Brain microvascular endothelial cell (primary cell): ENCODE measurements at regions not wholly inside any gene's neighbourhood (a gene's known extent, or its start where the extent isn't known, plus 50 kb on each side); places are given as distances from the start of the nearest gene placed in this dataset.

Experiments
- DNase-seq: peaks from one replicate; pipeline ENCODE4 v3.0.0-alpha.2; 2020
- H3K27ac ChIP-seq: fragments of 250-450 bp; sonication (Bioruptor Pico); 2 replicates; pipeline ENCODE4 v1.5.1; 2020; ENCODE audit warnings: mild to moderate bottlenecking, moderate library complexity
- H3K27me3 ChIP-seq: fragments of 250-450 bp; sonication (Bioruptor Pico); replicated peaks from 2 replicates; pipeline ENCODE4 v1.5.1; 2020; ENCODE audit warnings: mild to moderate bottlenecking
- H3K36me3 ChIP-seq: fragments of 250-450 bp; sonication (Bioruptor Pico); replicated peaks from 2 replicates; pipeline ENCODE4 v1.5.1; 2020; ENCODE audit warnings: mild to moderate bottlenecking
- H3K4me3 ChIP-seq: 2 replicates; pipeline ENCODE4 v1.5.1; 2011; ENCODE audit warnings: low read depth, mild to moderate bottlenecking, control low read depth, low read length, moderate library complexity
- in situ Hi-C: cut with HindIII; loops from 2 replicates; pipeline ENCODE4 v1.10.0; 2017; ENCODE audit warnings: low sequenced_read_pairs, low pct_ligation_motif_present
- TF ChIP-seq, protein P1 (sequence below): IDR thresholded peaks from 2 replicates; pipeline ENCODE4 v1.5.1; 2011; ENCODE audit warnings: low read depth, mild to moderate bottlenecking, moderate library complexity, low read length, control low read depth, inconsistent platforms; ENCODE audit errors: missing control alignments

DNA sequence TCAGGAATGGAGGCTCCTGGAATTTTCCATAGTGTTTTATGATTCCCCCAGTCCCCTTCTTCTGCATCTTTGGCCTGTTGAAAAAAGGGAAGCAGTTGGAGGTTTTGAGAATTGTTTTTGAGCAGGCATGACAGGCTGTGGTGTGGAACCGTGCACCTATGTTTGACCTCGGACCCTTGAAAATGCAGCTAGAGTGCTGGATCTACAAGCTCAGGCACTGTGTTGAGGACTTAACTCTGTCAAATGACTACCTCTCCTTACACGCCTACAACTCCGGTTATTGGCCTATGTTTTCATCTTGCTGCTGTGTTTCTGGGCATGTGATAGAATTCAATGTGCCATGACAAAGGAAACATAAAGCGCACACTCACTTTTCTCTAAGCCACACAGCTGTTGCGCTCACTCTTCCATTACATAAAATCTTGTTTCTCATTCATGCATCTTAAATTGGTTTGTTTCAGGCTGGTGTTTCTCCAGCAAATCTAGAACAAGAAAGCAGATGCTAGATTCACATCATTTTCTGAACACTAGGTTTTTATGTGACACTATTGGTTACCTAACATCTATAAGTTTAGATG is 616.6 kb downstream of the FGF9 start:
- H3K27ac ChIP-seq = no peak overlapping the region
- no peak overlapping the region for H3K4me3 ChIP-seq
- H3K36me3 ChIP-seq = no peaks in the 10 kb centered on the region
- DNase-seq = no peak
- no peaks in the 10 kb centered on the region for H3K27me3 ChIP-seq
- in situ Hi-C loops = no loop called here
- TF ChIP-seq, protein P1, sequence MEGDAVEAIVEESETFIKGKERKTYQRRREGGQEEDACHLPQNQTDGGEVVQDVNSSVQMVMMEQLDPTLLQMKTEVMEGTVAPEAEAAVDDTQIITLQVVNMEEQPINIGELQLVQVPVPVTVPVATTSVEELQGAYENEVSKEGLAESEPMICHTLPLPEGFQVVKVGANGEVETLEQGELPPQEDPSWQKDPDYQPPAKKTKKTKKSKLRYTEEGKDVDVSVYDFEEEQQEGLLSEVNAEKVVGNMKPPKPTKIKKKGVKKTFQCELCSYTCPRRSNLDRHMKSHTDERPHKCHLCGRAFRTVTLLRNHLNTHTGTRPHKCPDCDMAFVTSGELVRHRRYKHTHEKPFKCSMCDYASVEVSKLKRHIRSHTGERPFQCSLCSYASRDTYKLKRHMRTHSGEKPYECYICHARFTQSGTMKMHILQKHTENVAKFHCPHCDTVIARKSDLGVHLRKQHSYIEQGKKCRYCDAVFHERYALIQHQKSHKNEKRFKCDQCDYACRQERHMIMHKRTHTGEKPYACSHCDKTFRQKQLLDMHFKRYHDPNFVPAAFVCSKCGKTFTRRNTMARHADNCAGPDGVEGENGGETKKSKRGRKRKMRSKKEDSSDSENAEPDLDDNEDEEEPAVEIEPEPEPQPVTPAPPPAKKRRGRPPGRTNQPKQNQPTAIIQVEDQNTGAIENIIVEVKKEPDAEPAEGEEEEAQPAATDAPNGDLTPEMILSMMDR = no peak

- H3K27ac ChIP-seq = no peak overlapping the region
- TF ChIP-seq, protein P1 = no peak
- no peaks in the 10 kb centered on the region for H3K36me3 ChIP-seq
- no peak for DNase-seq
- in situ Hi-C loops = no loop called here
- H3K27me3 ChIP-seq = no peaks in the 10 kb centered on the region
- H3K4me3 ChIP-seq = no peak overlapping the region
Observed at GRCh38 chr13:22288496-22288895, 617.6 kb downstream of the FGF9 start.

DNA sequence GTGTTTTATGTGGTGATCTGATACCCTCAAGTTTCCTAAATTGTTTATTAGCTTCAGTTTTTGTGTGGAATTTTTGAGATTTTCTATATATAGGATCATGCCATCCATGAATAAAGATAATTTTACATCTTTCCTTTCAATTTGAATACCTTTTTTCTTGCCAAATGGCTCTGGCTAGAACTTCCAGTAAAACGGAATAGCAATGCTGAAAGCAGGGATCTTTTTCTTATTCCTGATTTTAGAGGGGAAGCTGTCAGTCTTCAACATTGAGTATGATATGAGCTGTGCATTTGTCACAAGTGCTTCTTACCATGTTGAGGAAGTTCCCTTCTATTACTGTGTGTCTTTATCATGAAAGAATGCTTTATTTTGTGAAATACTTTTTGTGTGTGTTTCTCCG is 618.8 kb downstream of the FGF9 start:
- in situ Hi-C loops = no loop called here
- no peak overlapping the region for H3K27ac ChIP-seq
- TF ChIP-seq, protein P1 = no peak
- H3K27me3 ChIP-seq = no peaks in the 10 kb centered on the region
- no peak overlapping the region for H3K4me3 ChIP-seq
- no peak for DNase-seq
- H3K36me3 ChIP-seq = no peaks in the 10 kb centered on the region

DNA sequence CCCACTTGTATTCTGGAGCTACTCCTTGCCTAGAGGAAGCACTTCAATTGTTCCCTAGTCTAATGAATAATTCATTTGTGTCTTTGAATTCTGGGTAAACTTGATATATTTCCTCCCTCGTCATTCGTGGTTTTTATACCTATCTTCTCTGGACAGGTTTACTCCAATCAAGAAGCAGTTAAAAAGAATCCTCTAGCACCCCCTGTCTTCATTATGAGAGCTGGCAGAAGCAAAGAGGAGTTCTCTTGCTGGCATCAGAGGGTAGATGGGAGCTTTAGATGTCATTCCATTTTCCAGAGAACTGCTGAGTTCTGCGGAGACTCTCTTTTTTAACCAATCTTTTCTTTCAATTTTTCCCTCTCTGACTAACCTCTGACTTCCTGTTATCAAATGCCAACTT is 627.7 kb downstream of the FGF9 start:
- TF ChIP-seq, protein P1 = no peak
- Histone ChIP-seq H3K36me3 (no peaks in the 10 kb centered on the region), H3K4me3 (no peak overlapping the region), H3K27ac (no peak overlapping the region), H3K27me3 (no peaks in the 10 kb centered on the region)
- DNase-seq = no peak
- in situ Hi-C loops = no loop called here

GRCh38 chr13:22311734-22312404 is 641.0 kb downstream of the FGF9 start:
- TF ChIP-seq, protein P1 = no peak
- H3K27me3 ChIP-seq = no peaks in the 10 kb centered on the region
- H3K36me3 ChIP-seq = no peaks in the 10 kb centered on the region
- no peak overlapping the region for H3K27ac ChIP-seq
- in situ Hi-C loops = no loop called here
- no peak overlapping the region for H3K4me3 ChIP-seq
- DNase-seq = no peak

DNA sequence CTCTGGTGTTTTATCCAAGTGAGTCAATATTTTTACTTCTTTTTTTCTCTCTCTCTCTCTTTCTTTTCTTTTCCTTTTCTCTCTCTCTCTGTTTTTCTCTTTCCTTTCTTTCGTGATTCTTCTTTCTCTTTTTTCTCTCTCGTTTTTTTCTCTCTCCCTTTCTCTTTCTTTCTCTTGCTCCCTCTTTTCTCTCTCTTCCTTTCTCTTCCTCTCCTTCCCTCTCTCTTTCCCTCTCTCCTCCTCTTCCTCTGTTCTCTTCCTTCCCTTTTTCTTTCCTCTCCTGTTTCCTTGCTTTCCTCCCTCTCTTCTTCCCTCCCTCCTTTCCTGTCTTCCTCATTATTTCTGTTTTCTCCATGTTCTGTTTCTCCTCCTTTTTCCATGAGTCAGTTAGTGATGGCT is 641.5 kb downstream of the FGF9 start:
- no peak overlapping the region for H3K4me3 ChIP-seq
- TF ChIP-seq, protein P1 = no peak
- DNase-seq = no peak
- H3K27me3 ChIP-seq = no peaks in the 10 kb centered on the region
- H3K36me3 ChIP-seq = no peaks in the 10 kb centered on the region
- in situ Hi-C loops = no loop called here
- no peak overlapping the region for H3K27ac ChIP-seq
